ENCODE measurements at regions not wholly inside any gene's neighbourhood (a gene's known extent, or its start where the extent isn't known, plus 50 kb on each side); places are given as distances from the start of the nearest gene placed in this dataset.

GRCh38 chr4:188960411-188961093, 821.3 kb downstream of the TRIML1 start:
- H3K4me3 ChIP-seq (replicated peaks in 1 of 2; ENCODE audit: low read depth in 1 of 2, low read length in 2 of 2), result no peak overlapping the region
- no peaks in the 10 kb centered on the region for H3K27me3 ChIP-seq (ENCODE audit: insufficient read depth, low read length)
- RAD21 ChIA-PET (ENCODE audit: low non-redundant PET in 1 of 2, low total read pairs in 2 of 2, uncharacterized antibody in 2 of 2, unreplicated experiment in 2 of 2), result no interaction called here
- no peaks in the 10 kb centered on the region; a peak in 1 of 4 replicates for H3K9me3 ChIP-seq (ENCODE audit: control insufficient read depth in 1 of 2, insufficient read depth in 1 of 2, low read depth in 1 of 2, low read length in 2 of 2)
- DNase-seq (ENCODE audit: low read depth, low spot score), result no peak
- TF ChIP-seq SP1 (IDR thresholded peaks at IDR 0.05; ENCODE audit: low read depth), result no peak
- TF ChIP-seq ZBTB33 (IDR thresholded peaks at IDR 0.05; ENCODE audit: extremely low read depth, insufficient replicate concordance, low read length), result no peak
- TF ChIP-seq CEBPB (IDR thresholded peaks at IDR 0.05; ENCODE audit: low read depth), result no peak
- TF ChIP-seq SRF (IDR thresholded peaks at IDR 0.05; ENCODE audit: low read depth), result no peak
- TF ChIP-seq YY1 (IDR thresholded peaks at IDR 0.05; ENCODE audit: extremely low read depth, insufficient replicate concordance, low read depth, low read length), result no peak
- TF ChIP-seq MAX (IDR thresholded peaks at IDR 0.05), result no peak
- TF ChIP-seq ELF1 (IDR thresholded peaks at IDR 0.05; ENCODE audit: borderline replicate concordance, low read depth), result no peak
- TF ChIP-seq TCF7L2 (IDR thresholded peaks at IDR 0.05; ENCODE audit: borderline replicate concordance, extremely low read depth, insufficient read depth, insufficient read length), result no peak
- TF ChIP-seq RAD21 (IDR thresholded peaks at IDR 0.05; ENCODE audit: low read depth), result no peak
- TF ChIP-seq, protein P1, sequence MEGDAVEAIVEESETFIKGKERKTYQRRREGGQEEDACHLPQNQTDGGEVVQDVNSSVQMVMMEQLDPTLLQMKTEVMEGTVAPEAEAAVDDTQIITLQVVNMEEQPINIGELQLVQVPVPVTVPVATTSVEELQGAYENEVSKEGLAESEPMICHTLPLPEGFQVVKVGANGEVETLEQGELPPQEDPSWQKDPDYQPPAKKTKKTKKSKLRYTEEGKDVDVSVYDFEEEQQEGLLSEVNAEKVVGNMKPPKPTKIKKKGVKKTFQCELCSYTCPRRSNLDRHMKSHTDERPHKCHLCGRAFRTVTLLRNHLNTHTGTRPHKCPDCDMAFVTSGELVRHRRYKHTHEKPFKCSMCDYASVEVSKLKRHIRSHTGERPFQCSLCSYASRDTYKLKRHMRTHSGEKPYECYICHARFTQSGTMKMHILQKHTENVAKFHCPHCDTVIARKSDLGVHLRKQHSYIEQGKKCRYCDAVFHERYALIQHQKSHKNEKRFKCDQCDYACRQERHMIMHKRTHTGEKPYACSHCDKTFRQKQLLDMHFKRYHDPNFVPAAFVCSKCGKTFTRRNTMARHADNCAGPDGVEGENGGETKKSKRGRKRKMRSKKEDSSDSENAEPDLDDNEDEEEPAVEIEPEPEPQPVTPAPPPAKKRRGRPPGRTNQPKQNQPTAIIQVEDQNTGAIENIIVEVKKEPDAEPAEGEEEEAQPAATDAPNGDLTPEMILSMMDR (IDR thresholded peaks at IDR 0.05 in 2 of 3, conservative IDR thresholded peaks at IDR 0.05 in 1 of 3; ENCODE audit: borderline replicate concordance in 1 of 3, insufficient read depth in 1 of 3, low read depth in 2 of 3, low read length in 2 of 3), result no peak
- TF ChIP-seq POLR2AphosphoS5 (IDR thresholded peaks at IDR 0.05; ENCODE audit: low read depth, low read length), result no peak
- TF ChIP-seq POLR2A (IDR thresholded peaks at IDR 0.05; ENCODE audit: borderline replicate concordance, extremely low read depth, insufficient read depth, insufficient read length), result no peak
- H3K36me3 ChIP-seq (ENCODE audit: control insufficient read depth in 1 of 2, insufficient read depth in 2 of 2, low read length in 2 of 2), result no peaks in the 10 kb centered on the region
- H3K79me2 ChIP-seq (ENCODE audit: insufficient read depth, low read length), result no peaks in the 10 kb centered on the region
- no peaks in the 10 kb centered on the region for H3K4me1 ChIP-seq (ENCODE audit: control insufficient read depth in 1 of 2, insufficient read depth in 2 of 2, low read length in 2 of 2)
- no peak overlapping the region for H3K9ac ChIP-seq (ENCODE audit: low read length)
- no peak overlapping the region for H3K27ac ChIP-seq (ENCODE audit: low read depth, low read length)
- no peak overlapping the region for H3K4me2 ChIP-seq (ENCODE audit: low read length)
- BruUV-seq (replicated peaks), result no TSS peak
- no peak for ATAC-seq
- H2AFZ ChIP-seq (ENCODE audit: low read depth, low read length, poor library complexity, severe bottlenecking), result no peak overlapping the region
- no peaks in the 10 kb centered on the region for H4K20me1 ChIP-seq (ENCODE audit: insufficient read depth)
- POLR2A ChIA-PET, result no interaction called here
- CTCF ChIA-PET, result no interaction called here
- no peaks in the 10 kb centered on the region for H3K9me2 ChIP-seq (ENCODE audit: insufficient read depth)
- intact Hi-C loops (cut with micrococcal nuclease), result no loop called here
